OCI-LY3 (cell line): ENCODE measurements at regions not wholly inside any gene's neighbourhood (a gene's known extent, or its start where the extent isn't known, plus 50 kb on each side); places are given as distances from the start of the nearest gene placed in this dataset.

ENCODE experiments used
- CTCF ChIP-seq: fragments of 200-600, 300-600 bp; sonication (generic); IDR thresholded peaks from 2 replicates; pipeline ENCODE4 v1.5.1; 2014; ENCODE audit warnings: antibody characterized with exemption, low read length, low read depth
- EZH2phosphoT487 ChIP-seq: fragments of 200-600 bp; shearing (Covaris generic); IDR thresholded peaks from 2 replicates; pipeline ENCODE4 v1.6.1; 2018; ENCODE audit warnings: antibody characterized with exemption, mixed run types, low read depth

GRCh38 chr5:6159832-6160430, 218.4 kb downstream of the MED10 start:
- TF ChIP-seq CTCF = no peak
- no peak for TF ChIP-seq EZH2phosphoT487
